Cardiac muscle cell (in vitro differentiated cells and primary cell): ENCODE measurements at regions not wholly inside any gene's neighbourhood (a gene's known extent, or its start where the extent isn't known, plus 50 kb on each side); places are given as distances from the start of the nearest gene placed in this dataset.

Experiments
- DNase-seq, 2 donors: peaks; one replicate each; pipeline versions ENCODE4 v3.0.0 to v3.0.0-alpha.2; 2010 to 2017; ENCODE audit warnings: low read depth in 1 of 2, low spot score in 1 of 2
- H3K27ac ChIP-seq: fragments of 200-600 bp; sonication (generic); 2 replicates; pipeline ENCODE4 v1.5.1; 2016
- H3K27me3 ChIP-seq: fragments of 200-600 bp; sonication (generic); 2 replicates; pipeline ENCODE4 v1.6.0; 2016; ENCODE audit warnings: control low read depth
- H3K36me3 ChIP-seq: fragments of 200-600 bp; sonication (generic); 2 replicates; pipeline ENCODE4 v1.5.1; 2016; ENCODE audit warnings: control low read depth
- H3K4me1 ChIP-seq: fragments of 200-600 bp; sonication (generic); 2 replicates; pipeline ENCODE4 v1.8.1; 2017; ENCODE audit warnings: low read depth, mild to moderate bottlenecking, mixed run types
- H3K4me3 ChIP-seq: fragments of 200-600 bp; sonication (generic); 2 replicates; pipeline ENCODE4 v1.5.1; 2016; ENCODE audit warnings: mild to moderate bottlenecking
- H3K9me3 ChIP-seq: fragments of 200-600 bp; sonication (generic); 2 replicates; pipeline ENCODE4 v1.5.1; 2017; ENCODE audit warnings: low read depth, mild to moderate bottlenecking, control low read depth
- TF ChIP-seq, protein P1 (sequence below): IDR thresholded peaks from 2 replicates; pipeline ENCODE4 v1.5.1; 2012; ENCODE audit warnings: low read depth, mild to moderate bottlenecking, low read length

DNA sequence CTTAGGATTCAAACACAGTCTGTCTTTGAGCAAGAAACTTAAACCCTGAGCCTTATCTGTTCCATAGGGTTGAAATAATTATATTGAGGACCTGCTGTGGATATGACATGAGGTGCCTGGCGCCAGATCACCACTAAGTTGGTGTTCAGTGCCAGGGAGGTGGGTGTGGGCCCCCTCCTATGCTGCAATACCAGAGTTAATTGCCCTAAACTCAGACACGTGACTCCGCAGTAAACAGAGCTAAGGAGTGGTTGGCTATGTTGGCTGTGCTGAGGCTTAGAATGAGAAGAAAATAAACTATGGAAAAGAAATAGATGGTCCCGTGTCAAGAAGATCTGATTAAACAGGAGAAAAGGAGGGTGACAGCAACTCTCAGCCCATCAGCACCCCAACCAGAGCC is 419.4 kb upstream of the JARID2 start:
- no peaks in the 10 kb centered on the region for H3K9me3 ChIP-seq
- TF ChIP-seq, protein P1, sequence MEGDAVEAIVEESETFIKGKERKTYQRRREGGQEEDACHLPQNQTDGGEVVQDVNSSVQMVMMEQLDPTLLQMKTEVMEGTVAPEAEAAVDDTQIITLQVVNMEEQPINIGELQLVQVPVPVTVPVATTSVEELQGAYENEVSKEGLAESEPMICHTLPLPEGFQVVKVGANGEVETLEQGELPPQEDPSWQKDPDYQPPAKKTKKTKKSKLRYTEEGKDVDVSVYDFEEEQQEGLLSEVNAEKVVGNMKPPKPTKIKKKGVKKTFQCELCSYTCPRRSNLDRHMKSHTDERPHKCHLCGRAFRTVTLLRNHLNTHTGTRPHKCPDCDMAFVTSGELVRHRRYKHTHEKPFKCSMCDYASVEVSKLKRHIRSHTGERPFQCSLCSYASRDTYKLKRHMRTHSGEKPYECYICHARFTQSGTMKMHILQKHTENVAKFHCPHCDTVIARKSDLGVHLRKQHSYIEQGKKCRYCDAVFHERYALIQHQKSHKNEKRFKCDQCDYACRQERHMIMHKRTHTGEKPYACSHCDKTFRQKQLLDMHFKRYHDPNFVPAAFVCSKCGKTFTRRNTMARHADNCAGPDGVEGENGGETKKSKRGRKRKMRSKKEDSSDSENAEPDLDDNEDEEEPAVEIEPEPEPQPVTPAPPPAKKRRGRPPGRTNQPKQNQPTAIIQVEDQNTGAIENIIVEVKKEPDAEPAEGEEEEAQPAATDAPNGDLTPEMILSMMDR: no peak
- H3K4me1 ChIP-seq: peaks cover 10% of the 10 kb centered on the region
- H3K36me3 ChIP-seq: no peaks in the 10 kb centered on the region
- no peak for DNase-seq
- no peaks in the 10 kb centered on the region for H3K27me3 ChIP-seq
- H3K27ac ChIP-seq: no peak overlapping the region
- no peak overlapping the region for H3K4me3 ChIP-seq

DNA sequence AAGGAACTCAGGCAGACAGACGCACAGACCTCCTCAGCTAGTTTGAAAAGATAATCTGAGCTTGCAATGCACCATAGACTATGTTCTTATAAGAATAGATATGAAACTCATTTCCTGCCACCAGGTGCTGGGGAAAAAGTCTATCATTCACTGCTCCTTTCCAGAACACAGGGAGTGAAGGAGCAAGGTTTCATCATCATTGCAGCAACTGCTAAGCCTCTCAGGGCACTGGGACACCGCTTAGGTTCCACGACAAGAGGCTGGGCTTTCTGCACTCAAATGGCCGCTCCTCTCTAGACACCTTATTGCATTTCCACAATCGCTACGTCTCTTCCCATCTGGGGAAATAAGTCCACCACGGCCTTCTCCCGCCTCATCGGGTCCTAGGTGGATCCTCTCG is 418.5 kb upstream of the JARID2 start:
- no peak for DNase-seq
- H3K4me3 ChIP-seq: no peak overlapping the region
- H3K27me3 ChIP-seq: no peaks in the 10 kb centered on the region
- H3K27ac ChIP-seq: no peak overlapping the region
- no peaks in the 10 kb centered on the region for H3K36me3 ChIP-seq
- peaks cover 10% of the 10 kb centered on the region for H3K4me1 ChIP-seq
- no peaks in the 10 kb centered on the region for H3K9me3 ChIP-seq
- TF ChIP-seq, protein P1: no peak

DNA sequence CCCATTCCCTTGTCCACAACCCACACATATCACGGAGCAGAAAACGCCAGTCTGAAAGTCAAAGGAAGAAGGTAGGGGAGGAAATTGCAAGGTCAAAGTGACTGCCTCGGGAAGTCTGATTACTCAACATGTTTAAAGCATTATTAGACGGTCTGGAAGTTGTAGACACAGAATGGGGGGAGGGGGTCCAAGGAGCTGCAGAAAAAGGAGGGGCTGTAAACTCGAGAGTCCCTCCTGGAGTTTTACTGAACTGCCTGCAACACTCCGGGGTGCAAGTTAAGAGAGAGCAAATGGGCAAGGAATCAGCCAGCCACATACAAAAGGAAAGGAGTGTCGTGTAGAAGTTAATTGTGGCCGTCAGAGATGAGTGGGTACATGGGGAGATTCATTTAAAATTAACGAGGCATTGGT is 417.7 kb upstream of the JARID2 start:
- no peaks in the 10 kb centered on the region for H3K36me3 ChIP-seq
- TF ChIP-seq, protein P1: no peak

DNA sequence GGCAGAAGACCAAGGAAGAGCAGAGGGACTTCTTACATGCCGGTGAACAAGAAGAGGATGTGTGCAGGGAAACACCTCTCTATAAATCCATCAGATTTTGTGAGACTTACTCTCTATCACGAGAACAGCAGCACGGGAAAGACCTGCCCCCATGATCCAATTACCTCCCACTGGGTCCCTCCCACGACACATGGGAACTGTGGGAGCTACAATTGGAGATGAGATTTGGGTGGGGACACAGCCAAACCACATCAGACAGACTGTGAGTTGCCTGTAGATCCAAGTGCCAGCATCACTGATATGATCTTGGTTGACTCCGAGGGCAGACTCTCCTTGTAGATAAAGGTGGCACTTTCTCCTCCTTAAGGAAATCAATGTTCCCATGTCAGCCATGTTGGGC is 414.8 kb upstream of the JARID2 start:
- Histone ChIP-seq H3K27ac (no peak overlapping the region), H3K27me3 (no peaks in the 10 kb centered on the region), H3K9me3 (no peaks in the 10 kb centered on the region), H3K4me3 (no peak overlapping the region), H3K4me1 (no peaks in the 10 kb centered on the region), H3K36me3 (no peaks in the 10 kb centered on the region)
- TF ChIP-seq, protein P1: no peak
- no peak for DNase-seq

More for the DNA sequence above, 417.7 kb upstream of the JARID2 start:
- Histone ChIP-seq H3K4me3 (no peak overlapping the region), H3K27me3 (no peaks in the 10 kb centered on the region), H3K9me3 (no peaks in the 10 kb centered on the region), H3K27ac (no peak overlapping the region), H3K4me1 (peaks cover 10% of the 10 kb centered on the region)
- no peak for DNase-seq

DNA sequence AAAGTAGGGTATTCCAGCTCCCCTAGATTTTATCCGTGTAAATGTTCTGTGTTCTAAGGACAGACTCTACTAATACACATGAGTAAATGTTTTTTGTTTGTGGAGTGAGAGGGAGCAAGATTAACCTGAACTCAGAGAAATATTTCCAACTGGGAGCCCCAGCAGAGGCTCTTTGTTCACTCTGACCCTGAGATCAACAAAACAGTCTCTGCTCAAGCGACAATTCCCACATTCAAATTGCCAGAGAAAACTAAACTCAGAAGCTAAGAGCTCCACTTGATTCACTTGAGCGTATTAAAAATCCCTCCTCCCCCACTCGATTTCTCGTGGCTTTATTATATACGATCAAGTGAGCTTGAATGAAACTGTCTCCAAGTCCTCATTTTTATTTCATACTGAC is 413.9 kb upstream of the JARID2 start:
- TF ChIP-seq, protein P1: no peak
- DNase-seq: no peak
- Histone ChIP-seq H3K27me3 (no peaks in the 10 kb centered on the region), H3K27ac (no peak overlapping the region), H3K4me1 (no peaks in the 10 kb centered on the region), H3K36me3 (no peaks in the 10 kb centered on the region), H3K9me3 (no peaks in the 10 kb centered on the region), H3K4me3 (no peak overlapping the region)

DNA sequence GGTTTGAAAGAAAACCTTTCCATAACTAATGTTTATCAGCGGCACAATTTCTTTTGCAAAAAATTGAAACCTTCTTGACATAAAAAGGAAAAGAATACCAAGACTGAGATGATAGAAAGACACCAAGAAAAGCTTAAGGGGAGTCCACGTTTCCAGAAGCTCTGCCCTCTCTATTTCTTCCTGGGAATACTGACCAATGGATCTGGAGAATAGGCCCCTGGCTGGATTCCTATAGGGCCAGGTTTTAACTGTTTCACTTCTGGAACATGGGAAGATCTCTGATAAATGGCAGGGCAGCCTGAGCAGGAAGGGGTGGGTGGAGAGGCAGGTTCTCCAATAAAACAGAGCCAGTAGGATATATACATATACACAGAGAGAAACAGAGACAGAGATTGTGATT is 413.4 kb upstream of the JARID2 start:
- no peak for DNase-seq

More for the DNA sequence above, 413.4 kb upstream of the JARID2 start:
- Histone ChIP-seq H3K27me3 (no peaks in the 10 kb centered on the region), H3K4me3 (no peak overlapping the region), H3K9me3 (no peaks in the 10 kb centered on the region), H3K27ac (no peak overlapping the region), H3K4me1 (no peaks in the 10 kb centered on the region), H3K36me3 (no peaks in the 10 kb centered on the region)
- TF ChIP-seq, protein P1: no peak
